MM.1S (cell line): ENCODE measurements at regions not wholly inside any gene's neighbourhood (a gene's known extent, or its start where the extent isn't known, plus 50 kb on each side); places are given as distances from the start of the nearest gene placed in this dataset.

ENCODE experiments used
- DNase-seq: peaks from one replicate; pipeline ENCODE4 v3.0.0-alpha.2; 2015
- H2AFZ ChIP-seq: fragments of 300-600 bp; sonication (generic); 2 replicates; pipeline ENCODE4 v1.6.0; 2016; ENCODE audit warnings: antibody characterized with exemption, low read length
- H3F3A ChIP-seq: fragments of 300-600 bp; sonication (generic); 2 replicates; pipeline ENCODE4 v1.6.1; 2016; ENCODE audit warnings: mild to moderate bottlenecking, antibody characterized with exemption, low read length, moderate library complexity, mixed read lengths; ENCODE audit not compliant: insufficient read depth
- H3K27ac ChIP-seq: fragments of 300-600 bp; sonication (generic); 2 replicates; pipeline ENCODE4 v1.5.1; 2016; ENCODE audit warnings: mild to moderate bottlenecking, low read length
- H3K27me3 ChIP-seq: fragments of 300-600 bp; sonication (generic); replicated peaks from 2 replicates; pipeline ENCODE4 v1.6.0; 2016; ENCODE audit warnings: low read length; ENCODE audit not compliant: insufficient read depth
- H3K36me3 ChIP-seq: fragments of 300-600 bp; sonication (generic); replicated peaks from 2 replicates; pipeline ENCODE4 v1.6.1; 2016; ENCODE audit warnings: mild to moderate bottlenecking, low read length, mixed read lengths; ENCODE audit not compliant: insufficient read depth
- H3K4me1 ChIP-seq: fragments of 300-600 bp; sonication (generic); 2 replicates; pipeline ENCODE4 v1.6.1; 2016; ENCODE audit warnings: low read length, mixed read lengths
- H3K4me2 ChIP-seq: fragments of 300-600 bp; sonication (generic); 2 replicates; pipeline ENCODE4 v1.6.0; 2016; ENCODE audit warnings: low read depth, low read length
- H3K4me3 ChIP-seq: fragments of 300-600 bp; sonication (generic); 2 replicates; pipeline ENCODE4 v1.5.1; 2016; ENCODE audit warnings: low read length, mixed read lengths
- H3K79me2 ChIP-seq: fragments of 300-600 bp; sonication (generic); 2 replicates; pipeline ENCODE4 v1.6.1; 2016; ENCODE audit warnings: mixed run types, low read length, mixed read lengths
- H3K9ac ChIP-seq: fragments of 300-600 bp; sonication (generic); 2 replicates; pipeline ENCODE4 v1.6.1; 2016; ENCODE audit warnings: low read length, mixed read lengths
- H3K9me2 ChIP-seq: fragments of 300-600 bp; sonication (generic); replicated peaks from 2 replicates; pipeline ENCODE4 v1.6.1; 2016; ENCODE audit warnings: mild to moderate bottlenecking, low read length, mixed read lengths; ENCODE audit not compliant: insufficient read depth
- H3K9me3 ChIP-seq: fragments of 300-600 bp; sonication (generic); replicated peaks from 2 replicates; pipeline ENCODE4 v1.6.1; 2016; ENCODE audit warnings: mild to moderate bottlenecking, low read length, mixed read lengths; ENCODE audit not compliant: insufficient read depth
- H4K20me1 ChIP-seq: fragments of 300-600 bp; sonication (generic); 2 replicates; pipeline ENCODE4 v1.6.1; 2016; ENCODE audit warnings: mild to moderate bottlenecking, low read length, moderate library complexity, mixed read lengths; ENCODE audit not compliant: insufficient read depth
- CTCF ChIP-seq: fragments of 300-600 bp; sonication (generic); IDR thresholded peaks from 2 replicates; pipeline ENCODE4 v1.5.1; 2016; ENCODE audit warnings: antibody characterized with exemption, low read length, mixed read lengths
- EZH2 ChIP-seq: fragments of 300-600 bp; sonication (generic); optimal IDR thresholded peaks from 2 replicates; pipeline ENCODE3; 2017; ENCODE audit warnings: low read depth, mild to moderate bottlenecking, antibody characterized with exemption, low read length, mixed read lengths
- EZH2phosphoT487 ChIP-seq: fragments of 300-600 bp; sonication (generic); IDR thresholded peaks from 2 replicates; pipeline ENCODE4 v1.6.1; 2018; ENCODE audit warnings: antibody characterized with exemption, low read length

GRCh38 chr2:133936096-133936495, 317.8 kb upstream of the MGAT5 start:
- Histone ChIP-seq H2AFZ (no peak overlapping the region), H3K9ac (no peak overlapping the region), H3F3A (no peaks in the 10 kb centered on the region), H4K20me1 (no peaks in the 10 kb centered on the region), H3K4me3 (no peak overlapping the region), H3K9me2 (no peaks in the 10 kb centered on the region), H3K27me3 (no peaks in the 10 kb centered on the region), H3K79me2 (peaks cover 7% of the 10 kb centered on the region; the same call in 1 of the 2 replicates), H3K4me2 (no peak overlapping the region), H3K36me3 (no peaks in the 10 kb centered on the region), H3K4me1 (no peaks in the 10 kb centered on the region), H3K27ac (no peak overlapping the region), H3K9me3 (no peaks in the 10 kb centered on the region)
- no peak for TF ChIP-seq EZH2
- DNase-seq, result no peak

- Histone ChIP-seq H2AFZ (no peak overlapping the region), H3K4me1 (no peaks in the 10 kb centered on the region), H3K9ac (no peak overlapping the region), H3K36me3 (no peaks in the 10 kb centered on the region), H3K9me2 (no peaks in the 10 kb centered on the region), H4K20me1 (no peaks in the 10 kb centered on the region), H3K9me3 (no peaks in the 10 kb centered on the region), H3K79me2 (peaks cover 9% of the 10 kb centered on the region; the same call in 1 of the 2 replicates), H3F3A (no peaks in the 10 kb centered on the region), H3K4me3 (no peak overlapping the region), H3K27me3 (no peaks in the 10 kb centered on the region), H3K4me2 (no peak overlapping the region), H3K27ac (no peak overlapping the region)
- TF ChIP-seq EZH2 (no peak), EZH2phosphoT487 (no peak), CTCF (no peak)
- no peak for DNase-seq
These were observed 317.3 kb upstream of the MGAT5 start for GRCh38 chr2:133936601-133937000.

DNA sequence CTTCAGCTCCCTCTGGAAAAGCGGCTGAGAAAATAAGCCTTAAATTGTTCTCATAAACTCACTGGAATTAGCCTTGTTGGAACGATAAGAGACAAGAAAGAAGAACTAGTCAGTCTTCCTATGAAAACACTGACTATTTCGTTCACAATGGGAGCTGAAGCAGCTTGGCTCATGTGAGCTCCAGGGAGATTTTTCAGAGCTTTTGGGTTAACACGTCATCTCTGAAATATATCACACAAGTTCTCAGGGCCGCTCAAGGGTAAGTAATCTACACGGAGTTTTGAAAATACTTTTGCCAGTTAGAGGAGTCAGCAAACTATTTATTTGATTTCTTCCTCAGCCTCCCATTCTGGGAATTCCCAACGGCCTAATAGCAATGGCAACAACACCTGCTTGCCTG, 316.2 kb upstream of the MGAT5 start:
- Histone ChIP-seq H3K9me2 (no peaks in the 10 kb centered on the region), H3K4me3 (no peak overlapping the region), H2AFZ (no peak overlapping the region), H3K27me3 (no peaks in the 10 kb centered on the region), H3K79me2 (peaks cover 11% of the 10 kb centered on the region), H4K20me1 (no peaks in the 10 kb centered on the region), H3K4me1 (no peaks in the 10 kb centered on the region), H3K27ac (no peak overlapping the region), H3K4me2 (no peak overlapping the region), H3F3A (no peaks in the 10 kb centered on the region), H3K9ac (no peak overlapping the region), H3K36me3 (no peaks in the 10 kb centered on the region), H3K9me3 (no peaks in the 10 kb centered on the region)
- DNase-seq, result no peak
- TF ChIP-seq EZH2 (no peak), EZH2phosphoT487 (no peak), CTCF (no peak)

- Histone ChIP-seq H3K27me3 (no peaks in the 10 kb centered on the region), H3K4me2 (no peak overlapping the region), H3K27ac (no peak overlapping the region), H2AFZ (no peak overlapping the region), H3K9me2 (no peaks in the 10 kb centered on the region), H3K9ac (no peak overlapping the region), H3K4me3 (no peak overlapping the region), H3K9me3 (no peaks in the 10 kb centered on the region), H3F3A (no peaks in the 10 kb centered on the region), H3K79me2 (peaks cover 24% of the 10 kb centered on the region), H3K36me3 (no peaks in the 10 kb centered on the region), H4K20me1 (no peaks in the 10 kb centered on the region), H3K4me1 (no peaks in the 10 kb centered on the region)
- TF ChIP-seq EZH2phosphoT487 (no peak), CTCF (no peak), EZH2 (no peak)
- DNase-seq, result no peak
These were observed 313.7 kb upstream of the MGAT5 start for GRCh38 chr2:133940134-133940533.
